Loucy (cell line): ENCODE measurements at regions not wholly inside any gene's neighbourhood (a gene's known extent, or its start where the extent isn't known, plus 50 kb on each side); places are given as distances from the start of the nearest gene placed in this dataset.

ENCODE experiments used
- H2AFZ ChIP-seq: fragments of 200-600 bp; sonication (generic); 2 replicates; pipeline ENCODE4 v1.6.0; 2016; ENCODE audit warnings: antibody characterized with exemption, mild to moderate bottlenecking, low read length, moderate library complexity
- H3F3A ChIP-seq: fragments of 200-600 bp; 2 replicates; pipeline ENCODE4 v1.6.0; 2016; ENCODE audit warnings: antibody characterized with exemption, low read depth, mild to moderate bottlenecking
- H3K27me3 ChIP-seq: fragments of 200-600 bp; sonication (generic); 2 replicates; pipeline ENCODE4 v1.6.1; 2014; ENCODE audit warnings: low read length, mild to moderate bottlenecking; ENCODE audit not compliant: insufficient read depth, poor library complexity, severe bottlenecking
- H3K36me3 ChIP-seq: fragments of 200-600 bp; sonication (generic); 2 replicates; pipeline ENCODE4 v1.6.1; 2016; ENCODE audit warnings: low read length; ENCODE audit not compliant: insufficient read depth
- H3K4me1 ChIP-seq: fragments of 200-600 bp; sonication (generic); 2 replicates; pipeline ENCODE4 v1.5.1; 2014; ENCODE audit warnings: low read length, mild to moderate bottlenecking; ENCODE audit not compliant: insufficient read depth, poor library complexity, severe bottlenecking
- H3K4me2 ChIP-seq: fragments of 200-600 bp; sonication (generic); 2 replicates; pipeline ENCODE4 v1.6.0; 2014; ENCODE audit warnings: antibody characterized with exemption, low read length, low read depth, mild to moderate bottlenecking; ENCODE audit not compliant: poor library complexity, severe bottlenecking
- H3K4me3 ChIP-seq: fragments of 200-600 bp; sonication (generic); 2 replicates; pipeline ENCODE4 v1.5.1; 2014; ENCODE audit warnings: low read length, mild to moderate bottlenecking, mixed read lengths; ENCODE audit not compliant: poor library complexity, severe bottlenecking
- H3K79me2 ChIP-seq: fragments of 200-600 bp; sonication (generic); 2 replicates; pipeline ENCODE4 v1.6.1; 2014; ENCODE audit warnings: low read length; ENCODE audit not compliant: insufficient read depth
- H3K9ac ChIP-seq: fragments of 200-600 bp; sonication (generic); 2 replicates; pipeline ENCODE4 v1.6.0; 2014; ENCODE audit warnings: mild to moderate bottlenecking, low read depth, low read length, moderate library complexity; ENCODE audit not compliant: poor library complexity, severe bottlenecking
- H3K9me2 ChIP-seq: fragments of 200-600 bp; sonication (generic); replicated peaks from 2 replicates; pipeline ENCODE4 v1.6.1; 2016; ENCODE audit warnings: low read depth, low read length, mixed read lengths
- H3K9me3 ChIP-seq: fragments of 200-600 bp; sonication (generic); 2 replicates; pipeline ENCODE4 v1.6.1; 2014; ENCODE audit warnings: mild to moderate bottlenecking, antibody characterized with exemption, low read length, low read depth; ENCODE audit not compliant: insufficient read depth
- H4K20me1 ChIP-seq: fragments of 200-600 bp; sonication (generic); 2 replicates; pipeline ENCODE4 v1.6.0; 2014; ENCODE audit warnings: antibody characterized with exemption, low read length, mild to moderate bottlenecking; ENCODE audit not compliant: insufficient read depth, poor library complexity, severe bottlenecking
- EZH2phosphoT487 ChIP-seq: fragments of 200-600 bp; IDR thresholded peaks from 2 replicates; pipeline ENCODE4 v1.6.1; 2018; ENCODE audit warnings: antibody characterized with exemption, mild to moderate bottlenecking, moderate library complexity, borderline replicate concordance
- TF ChIP-seq, protein P1 (sequence below): fragments of 200-600 bp; sonication (generic); conservative IDR thresholded peaks from 2 replicates; pipeline ENCODE4 v1.5.1; 2014; ENCODE audit warnings: mild to moderate bottlenecking, antibody characterized with exemption, low read length

DNA sequence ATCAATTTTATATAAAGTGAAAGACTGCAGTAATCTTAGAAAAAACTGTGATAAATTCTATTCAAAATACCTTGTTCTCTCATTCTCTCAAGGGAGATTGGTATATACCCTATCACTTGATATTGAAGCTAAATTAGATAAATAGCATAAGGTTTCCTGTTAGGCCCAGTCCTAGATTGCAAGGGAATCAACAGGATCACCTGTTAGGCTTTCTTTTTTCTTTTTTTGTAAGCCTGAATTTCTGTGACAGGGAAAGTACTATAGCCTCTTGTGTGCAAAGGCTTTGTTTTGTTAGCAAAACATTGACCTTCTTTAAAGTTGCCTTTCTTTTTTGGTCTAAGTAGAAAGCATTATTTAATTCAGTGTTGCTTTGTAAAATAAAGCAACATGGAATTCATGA, 100.0 kb downstream of the HAUS1 start:
- H3K79me2 ChIP-seq, result peaks cover 95% of the 10 kb centered on the region
- H3K27me3 ChIP-seq, result no peaks in the 10 kb centered on the region
- TF ChIP-seq EZH2phosphoT487, result no peak
- TF ChIP-seq, protein P1, sequence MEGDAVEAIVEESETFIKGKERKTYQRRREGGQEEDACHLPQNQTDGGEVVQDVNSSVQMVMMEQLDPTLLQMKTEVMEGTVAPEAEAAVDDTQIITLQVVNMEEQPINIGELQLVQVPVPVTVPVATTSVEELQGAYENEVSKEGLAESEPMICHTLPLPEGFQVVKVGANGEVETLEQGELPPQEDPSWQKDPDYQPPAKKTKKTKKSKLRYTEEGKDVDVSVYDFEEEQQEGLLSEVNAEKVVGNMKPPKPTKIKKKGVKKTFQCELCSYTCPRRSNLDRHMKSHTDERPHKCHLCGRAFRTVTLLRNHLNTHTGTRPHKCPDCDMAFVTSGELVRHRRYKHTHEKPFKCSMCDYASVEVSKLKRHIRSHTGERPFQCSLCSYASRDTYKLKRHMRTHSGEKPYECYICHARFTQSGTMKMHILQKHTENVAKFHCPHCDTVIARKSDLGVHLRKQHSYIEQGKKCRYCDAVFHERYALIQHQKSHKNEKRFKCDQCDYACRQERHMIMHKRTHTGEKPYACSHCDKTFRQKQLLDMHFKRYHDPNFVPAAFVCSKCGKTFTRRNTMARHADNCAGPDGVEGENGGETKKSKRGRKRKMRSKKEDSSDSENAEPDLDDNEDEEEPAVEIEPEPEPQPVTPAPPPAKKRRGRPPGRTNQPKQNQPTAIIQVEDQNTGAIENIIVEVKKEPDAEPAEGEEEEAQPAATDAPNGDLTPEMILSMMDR, result no peak
- no peaks in the 10 kb centered on the region for H3K9me3 ChIP-seq
- H2AFZ ChIP-seq, result no peak overlapping the region
- peak overlapping the region; percentile 77 for H3K9ac ChIP-seq
- H3K4me3 ChIP-seq, result peak overlapping the region; percentile 67
- H3F3A ChIP-seq, result peaks cover 11% of the 10 kb centered on the region; the same call in 1 of the 2 replicates
- H3K4me2 ChIP-seq, result peak overlapping the region; percentile 83
- no peaks in the 10 kb centered on the region for H4K20me1 ChIP-seq
- H3K36me3 ChIP-seq, result no peaks in the 10 kb centered on the region
- peaks cover 59% of the 10 kb centered on the region for H3K4me1 ChIP-seq
- no peaks in the 10 kb centered on the region for H3K9me2 ChIP-seq

DNA sequence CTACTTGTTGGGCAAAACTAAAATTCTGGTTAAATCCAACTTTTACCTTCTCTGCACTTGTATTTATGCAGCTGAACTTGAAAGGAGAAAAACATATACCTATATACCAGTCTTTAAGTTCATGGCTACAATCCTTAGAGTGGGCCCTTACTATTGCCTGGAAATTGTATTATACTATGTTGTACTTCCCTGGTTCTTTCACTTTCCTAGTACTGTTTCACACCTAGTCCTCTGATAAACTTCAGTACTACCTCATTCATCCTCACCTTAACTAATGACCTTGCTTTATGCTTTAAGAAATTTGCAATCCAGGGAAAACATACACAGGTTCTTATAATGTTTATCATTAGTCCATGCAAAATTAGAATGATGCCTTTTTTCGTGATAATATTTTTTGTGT, 103.8 kb downstream of the HAUS1 start:
- Histone ChIP-seq H3F3A (peaks cover 11% of the 10 kb centered on the region; the same call in 1 of the 2 replicates), H3K9me2 (no peaks in the 10 kb centered on the region), H2AFZ (no peak overlapping the region), H3K4me2 (no peak overlapping the region), H3K4me3 (no peak overlapping the region), H3K79me2 (peaks cover 96% of the 10 kb centered on the region), H4K20me1 (peaks cover 7% of the 10 kb centered on the region), H3K36me3 (peaks cover 7% of the 10 kb centered on the region; the same call in 1 of the 2 replicates), H3K9ac (peak overlapping the region; percentile 0), H3K27me3 (no peaks in the 10 kb centered on the region), H3K9me3 (no peaks in the 10 kb centered on the region), H3K4me1 (peaks cover 74% of the 10 kb centered on the region)
- no peak for TF ChIP-seq EZH2phosphoT487
- TF ChIP-seq, protein P1, result no peak

DNA sequence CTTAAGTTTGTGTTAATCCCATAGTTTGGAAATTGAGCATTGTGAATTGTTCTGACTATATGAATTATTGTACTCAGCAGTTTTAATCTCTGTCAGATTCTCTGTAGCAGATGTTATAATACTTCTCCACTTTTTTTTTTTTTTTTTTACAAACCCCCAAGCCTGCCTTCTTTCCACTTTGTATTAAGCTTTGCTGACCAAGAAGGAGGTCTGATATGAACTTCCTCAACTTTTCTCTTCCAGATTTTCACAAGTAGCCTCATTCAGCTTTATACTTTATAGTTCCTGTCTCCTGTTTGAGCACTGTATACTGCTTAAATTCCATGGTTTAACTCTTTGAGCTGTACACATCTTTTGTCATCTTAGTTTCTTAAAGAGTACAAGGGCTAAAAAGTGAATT, 105.0 kb downstream of the HAUS1 start:
- peaks cover 7% of the 10 kb centered on the region; the same call in 1 of the 2 replicates for H3F3A ChIP-seq
- no peaks in the 10 kb centered on the region for H3K27me3 ChIP-seq
- no peak overlapping the region for H3K4me3 ChIP-seq
- H3K4me1 ChIP-seq, result peaks cover 65% of the 10 kb centered on the region
- peaks cover 14% of the 10 kb centered on the region for H4K20me1 ChIP-seq
- H3K36me3 ChIP-seq, result peaks cover 7% of the 10 kb centered on the region; the same call in 1 of the 2 replicates
- no peaks in the 10 kb centered on the region for H3K9me3 ChIP-seq
- H2AFZ ChIP-seq, result no peak overlapping the region
- peaks cover 96% of the 10 kb centered on the region for H3K79me2 ChIP-seq
- peak overlapping the region; percentile 30 for H3K9ac ChIP-seq
- TF ChIP-seq EZH2phosphoT487, result no peak
- TF ChIP-seq, protein P1, result no peak
- no peaks in the 10 kb centered on the region for H3K9me2 ChIP-seq
- no peak overlapping the region for H3K4me2 ChIP-seq
